A673 (cell line): ENCODE measurements at regions not wholly inside any gene's neighbourhood (a gene's known extent, or its start where the extent isn't known, plus 50 kb on each side); places are given as distances from the start of the nearest gene placed in this dataset.

Experiments used
- EZH2 ChIP-seq: fragments of 200-600 bp; sonication (generic); IDR thresholded peaks from 2 replicates; pipeline ENCODE4 v1.6.1; 2017; ENCODE audit warnings: borderline replicate concordance, low read depth, mild to moderate bottlenecking, mixed read lengths, antibody characterized with exemption, low read length; ENCODE audit not compliant: poor library complexity, severe bottlenecking
- TF ChIP-seq, protein P1 (sequence below): fragments of 300-800, 200-600 bp; sonication (generic); conservative IDR thresholded peaks from 2 replicates; pipeline ENCODE4 v1.5.1; 2017; ENCODE audit warnings: low read depth, mild to moderate bottlenecking, antibody characterized with exemption, low read length, moderate library complexity, mixed read lengths

- TF ChIP-seq, protein P1, sequence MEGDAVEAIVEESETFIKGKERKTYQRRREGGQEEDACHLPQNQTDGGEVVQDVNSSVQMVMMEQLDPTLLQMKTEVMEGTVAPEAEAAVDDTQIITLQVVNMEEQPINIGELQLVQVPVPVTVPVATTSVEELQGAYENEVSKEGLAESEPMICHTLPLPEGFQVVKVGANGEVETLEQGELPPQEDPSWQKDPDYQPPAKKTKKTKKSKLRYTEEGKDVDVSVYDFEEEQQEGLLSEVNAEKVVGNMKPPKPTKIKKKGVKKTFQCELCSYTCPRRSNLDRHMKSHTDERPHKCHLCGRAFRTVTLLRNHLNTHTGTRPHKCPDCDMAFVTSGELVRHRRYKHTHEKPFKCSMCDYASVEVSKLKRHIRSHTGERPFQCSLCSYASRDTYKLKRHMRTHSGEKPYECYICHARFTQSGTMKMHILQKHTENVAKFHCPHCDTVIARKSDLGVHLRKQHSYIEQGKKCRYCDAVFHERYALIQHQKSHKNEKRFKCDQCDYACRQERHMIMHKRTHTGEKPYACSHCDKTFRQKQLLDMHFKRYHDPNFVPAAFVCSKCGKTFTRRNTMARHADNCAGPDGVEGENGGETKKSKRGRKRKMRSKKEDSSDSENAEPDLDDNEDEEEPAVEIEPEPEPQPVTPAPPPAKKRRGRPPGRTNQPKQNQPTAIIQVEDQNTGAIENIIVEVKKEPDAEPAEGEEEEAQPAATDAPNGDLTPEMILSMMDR = no peak
- no peak for TF ChIP-seq EZH2
Measured at GRCh38 chr7:79563821-79564522, 110.5 kb upstream of the MAGI2 start.
